Activated CD8-positive, alpha-beta memory T cell treated with anti-CD3 and anti-CD28 coated beads for 24 hours (primary cell): ENCODE measurements at regions not wholly inside any gene's neighbourhood (a gene's known extent, or its start where the extent isn't known, plus 50 kb on each side); places are given as distances from the start of the nearest gene placed in this dataset.

ENCODE experiments used
- DNase-seq: peaks from one replicate; pipeline ENCODE4 v3.0.0-alpha.2; 2020

DNA sequence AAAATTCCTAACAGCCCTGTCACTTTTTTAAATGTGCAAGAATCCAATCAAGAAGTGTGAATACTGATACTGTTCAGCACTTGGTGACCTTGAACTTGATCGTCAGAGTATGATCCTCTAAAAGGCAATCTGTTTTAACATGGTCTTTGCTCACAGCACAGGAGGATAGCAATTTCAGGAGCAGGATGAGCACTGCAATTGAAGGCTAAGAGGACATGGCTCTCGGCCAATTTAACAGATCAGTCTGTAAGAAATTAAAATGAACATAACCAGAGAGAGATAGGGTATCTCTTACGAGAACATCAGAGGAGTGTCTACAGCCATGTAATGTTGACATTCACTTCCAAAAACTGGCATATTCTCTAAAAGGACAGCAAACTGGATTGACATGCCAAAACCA lies 243.1 kb downstream of the LTN1 start:
- DNase-seq = no peak

DNA sequence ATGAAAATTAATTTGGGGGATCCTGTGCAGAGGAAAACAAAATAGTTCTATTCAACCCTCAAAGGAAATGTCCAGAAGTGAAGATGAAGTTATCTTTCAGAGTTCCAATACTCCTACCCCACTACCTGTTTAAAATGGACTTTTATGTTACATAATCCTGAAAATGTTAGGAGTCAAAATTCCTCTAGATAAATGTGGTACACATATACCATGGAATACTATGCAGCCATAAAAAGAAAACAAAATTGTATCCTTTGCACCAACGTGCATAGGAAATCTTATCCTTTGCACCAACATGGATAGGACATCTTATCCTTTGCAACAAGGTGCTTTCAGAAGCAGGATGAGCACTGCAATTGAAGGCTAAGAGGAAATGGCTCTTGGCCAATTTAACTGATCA lies 245.2 kb downstream of the LTN1 start:
- DNase-seq = no peak

DNA sequence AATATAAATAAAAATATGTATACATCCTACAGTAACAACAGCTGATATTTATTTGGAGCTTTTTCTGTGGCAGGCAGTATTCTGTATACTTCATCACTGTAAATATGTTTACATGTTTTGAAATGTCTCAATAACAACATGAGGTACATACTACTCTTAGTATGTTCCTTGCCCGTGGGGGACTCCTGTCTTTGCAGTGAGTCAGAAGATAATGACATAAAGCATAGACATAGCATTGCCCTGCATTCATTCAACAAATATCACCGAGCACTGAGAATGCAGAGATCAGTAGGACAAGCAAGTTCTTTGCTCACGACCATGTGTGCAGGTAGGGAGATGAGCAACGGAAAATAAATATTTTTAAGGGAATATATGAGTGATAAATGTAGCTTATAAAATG lies 246.5 kb downstream of the LTN1 start:
- no peak for DNase-seq

- DNase-seq = peak; percentile 78
Observed at GRCh38 chr21:28745131-28746016, 247.3 kb downstream of the LTN1 start.

GRCh38 chr21:28743723-28744122 lies 249.0 kb downstream of the LTN1 start:
- no peak for DNase-seq

GRCh38 chr21:28742527-28742926 lies 250.2 kb downstream of the LTN1 start:
- DNase-seq = no peak

DNA sequence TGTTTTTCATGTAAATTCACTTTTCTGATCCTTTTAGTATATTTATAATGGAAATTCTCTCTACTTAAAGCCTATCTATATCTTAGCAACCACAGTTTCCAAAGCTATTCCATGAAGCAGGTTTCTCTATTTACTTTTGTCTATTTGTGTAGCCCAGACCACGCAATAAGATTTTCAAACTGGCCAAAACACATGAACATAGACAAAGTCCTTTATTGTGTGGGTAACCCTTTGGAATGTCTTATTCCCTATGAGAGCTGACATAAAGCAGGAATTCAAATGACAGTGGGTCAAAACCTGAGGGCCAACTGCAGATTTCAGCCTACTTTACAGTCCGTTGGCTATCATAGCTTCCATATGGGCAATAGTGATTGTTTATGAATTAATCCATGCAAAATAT lies 252.6 kb downstream of the LTN1 start:
- no peak for DNase-seq

DNA sequence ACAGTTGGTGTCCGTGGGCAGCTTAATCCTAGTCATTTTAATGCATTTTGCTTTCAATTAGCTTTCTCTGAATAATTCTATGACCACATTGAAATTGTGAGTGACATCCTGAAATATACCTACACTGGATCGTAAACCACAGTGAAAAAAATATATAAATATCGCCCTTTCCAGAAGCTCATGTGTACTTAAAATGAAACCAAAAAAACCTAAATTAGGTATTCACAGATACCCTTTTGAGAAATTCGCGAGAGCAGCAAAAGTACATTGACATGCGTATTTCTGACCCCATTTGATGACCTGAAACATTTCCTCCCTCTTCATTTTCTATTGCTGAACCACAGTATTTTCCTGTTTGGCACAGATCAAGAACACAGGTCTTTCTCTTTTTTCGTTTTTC lies 253.8 kb downstream of the LTN1 start:
- DNase-seq = no peak

DNA sequence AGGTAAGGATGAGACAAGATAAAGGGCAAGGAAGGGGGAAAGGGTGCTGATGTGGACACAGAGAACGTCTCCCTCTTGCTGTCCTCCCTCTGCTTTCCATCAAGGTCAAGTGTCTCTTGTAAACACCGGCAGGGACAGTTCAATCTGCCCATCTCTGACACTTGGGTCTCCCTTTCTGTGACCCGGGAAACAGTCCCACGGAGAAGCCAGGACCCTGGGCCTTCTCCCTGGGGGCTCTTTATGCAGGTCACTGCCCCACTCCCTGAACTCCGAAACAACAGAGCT lies 254.3 kb downstream of the LTN1 start:
- DNase-seq = no peak

GRCh38 chr21:28737674-28738419 lies 254.8 kb downstream of the LTN1 start:
- no peak for DNase-seq

- DNase-seq = no peak
Observed at GRCh38 chr21:28734522-28735175, 258.0 kb downstream of the LTN1 start.

DNA sequence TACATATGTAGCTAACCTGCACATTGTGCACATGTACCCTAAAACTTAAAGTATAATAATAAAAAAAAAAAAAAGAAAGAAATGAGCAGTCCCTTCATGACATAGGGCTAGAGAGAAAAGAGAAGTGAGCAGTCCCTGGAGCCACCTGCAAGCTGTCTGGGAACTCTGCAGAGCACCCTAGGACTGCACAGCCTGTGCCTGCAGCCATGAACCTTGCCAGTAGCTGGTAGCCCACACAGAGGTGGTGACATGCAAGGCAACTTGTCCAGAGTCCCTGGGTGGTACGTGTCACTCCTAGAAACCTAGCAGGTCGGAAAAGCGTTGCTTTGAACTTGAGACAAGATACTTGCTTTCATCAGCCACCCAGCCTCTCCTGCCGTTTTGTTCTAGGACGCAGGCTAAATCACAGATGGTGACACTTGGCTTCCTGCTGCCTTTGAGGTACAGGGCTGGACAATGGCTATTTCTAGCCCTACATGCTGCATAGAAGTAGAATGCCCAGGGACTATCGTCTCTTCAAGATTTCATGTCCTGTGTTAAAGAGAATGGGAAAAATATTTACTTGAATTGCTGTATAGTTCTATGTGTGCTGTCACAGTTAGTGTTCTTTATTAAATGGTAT lies 260.9 kb downstream of the LTN1 start:
- no peak for DNase-seq

DNA sequence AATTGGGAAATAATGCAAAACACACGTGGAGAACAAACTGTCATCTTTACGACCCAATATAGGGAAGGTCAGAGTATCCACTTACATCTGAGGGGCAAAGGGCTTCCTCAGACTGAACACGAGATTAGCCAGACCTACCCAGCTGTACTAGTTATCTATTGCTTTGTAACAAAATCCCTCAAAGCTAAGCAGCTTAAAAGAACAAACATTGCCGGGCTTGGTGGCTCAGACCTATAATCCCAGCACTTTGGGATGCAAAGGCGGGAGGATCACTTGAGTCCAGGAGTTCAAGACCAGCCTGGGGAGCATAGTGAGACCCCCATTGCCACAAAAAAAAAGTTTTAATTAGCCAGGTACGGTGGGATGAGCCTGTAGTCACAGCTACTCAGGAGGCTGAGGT lies 262.8 kb downstream of the LTN1 start:
- DNase-seq = no peak

DNA sequence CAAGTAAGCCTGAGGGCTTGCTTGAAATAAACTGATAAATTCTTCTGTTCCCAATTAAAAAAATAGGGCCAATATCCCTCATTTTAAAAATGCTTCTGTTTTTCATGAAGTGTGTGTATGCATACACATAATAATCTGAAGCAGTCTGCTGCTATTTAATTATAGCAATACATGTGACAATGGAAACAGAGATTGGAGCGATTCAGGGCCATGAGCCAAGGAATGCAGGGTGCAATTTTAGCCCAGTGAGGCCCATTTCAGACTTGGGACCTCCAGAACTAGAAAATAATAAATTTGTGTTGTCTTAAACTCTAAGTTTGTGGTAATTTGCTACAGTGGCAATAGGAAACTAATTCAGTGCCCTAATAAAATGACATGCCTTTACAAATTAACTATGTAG lies 264.9 kb downstream of the LTN1 start:
- DNase-seq = no peak

- DNase-seq = no peak
Observed at GRCh38 chr21:28725396-28725795, 267.3 kb downstream of the LTN1 start.

- DNase-seq = no peak
Observed at GRCh38 chr21:28723646-28724045, 269.0 kb downstream of the LTN1 start.

- DNase-seq = no peak
Observed at GRCh38 chr21:28719723-28720122, 273.0 kb downstream of the LTN1 start.

GRCh38 chr21:28714777-28715464 lies 277.8 kb downstream of the LTN1 start:
- DNase-seq = no peak

GRCh38 chr21:28712411-28712810 lies 280.3 kb downstream of the LTN1 start:
- DNase-seq = no peak

- DNase-seq = no peak
Observed at GRCh38 chr21:28705616-28706015, 287.1 kb downstream of the LTN1 start.

DNA sequence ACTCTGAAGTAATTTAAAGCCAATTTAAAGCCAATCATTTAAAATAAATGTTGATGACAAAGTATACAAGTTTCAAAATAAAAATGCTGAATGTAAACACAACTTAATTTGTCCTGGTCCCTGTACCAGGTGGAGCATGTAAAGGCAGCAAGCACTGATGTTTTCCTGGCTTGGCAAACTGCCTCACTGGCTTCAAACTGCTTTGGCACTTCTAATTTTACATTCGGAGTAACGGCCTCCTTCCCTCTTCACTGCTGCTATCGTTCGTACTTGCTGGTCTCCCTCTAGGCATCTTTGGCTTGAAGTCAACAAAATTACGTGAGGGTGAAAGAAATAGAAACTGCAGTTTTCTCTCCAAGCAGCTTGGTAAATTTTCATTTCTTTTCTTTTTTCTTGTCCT lies 287.9 kb downstream of the LTN1 start:
- no peak for DNase-seq

- no peak for DNase-seq
Observed at GRCh38 chr21:28703861-28704260, 288.8 kb downstream of the LTN1 start.
